ENCODE measurements at regions not wholly inside any gene's neighbourhood (a gene's known extent, or its start where the extent isn't known, plus 50 kb on each side); places are given as distances from the start of the nearest gene placed in this dataset.

DNA sequence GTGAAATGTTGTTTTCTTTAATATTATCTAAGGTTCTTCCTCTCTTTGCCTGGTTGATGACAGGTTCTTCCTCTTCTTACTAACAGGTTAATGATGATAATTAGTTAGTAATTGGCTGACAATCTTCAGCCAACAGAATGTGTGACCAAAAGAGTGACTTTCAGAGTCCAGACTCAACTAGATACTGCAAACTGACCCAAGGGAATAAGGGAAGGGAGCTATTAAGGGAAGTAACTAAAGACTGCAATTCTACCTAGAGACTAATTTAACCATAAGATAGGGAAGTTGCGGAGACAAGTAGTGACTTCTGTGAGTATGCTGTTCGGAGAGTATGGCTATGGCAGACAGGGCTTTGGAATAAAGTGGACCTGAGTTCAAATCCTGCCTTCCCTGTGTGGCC is 127.3 kb upstream of the TACR1 start:
- Histone ChIP-seq H3K4me3 (no peak overlapping the region), H3K36me3 (no peaks in the 10 kb centered on the region), H3K27ac (no peak overlapping the region), H3K27me3 (no peaks in the 10 kb centered on the region), H3K9me3 (no peaks in the 10 kb centered on the region), H3K4me1 (no peaks in the 10 kb centered on the region)
- DNase-seq (no peak), ATAC-seq (no peak)
- 78% methylated on average over 2 of the region's 2 CpGs for WGBS (ENCODE audit: insufficient coverage, low coverage, low lambda C conversion rate, missing lambda C conversion rate)
- intact Hi-C loops (cut with DNase I) = no loop called here
- TF ChIP-seq POLR2A (IDR thresholded peaks at IDR 0.05) = no peak
- TF ChIP-seq CTCF (IDR thresholded peaks at IDR 0.05) = no peak

GRCh38 chr2:75325594-75325993 is 126.3 kb upstream of the TACR1 start:
- Histone ChIP-seq H3K4me1 (no peaks in the 10 kb centered on the region), H3K27me3 (no peaks in the 10 kb centered on the region), H3K27ac (no peak overlapping the region), H3K4me3 (no peak overlapping the region), H3K9me3 (no peaks in the 10 kb centered on the region), H3K36me3 (no peaks in the 10 kb centered on the region)
- WGBS (ENCODE audit: insufficient coverage, low coverage, low lambda C conversion rate, missing lambda C conversion rate) = 75% methylated on average over 1 of the region's 1 CpG
- TF ChIP-seq POLR2A (IDR thresholded peaks at IDR 0.05) (no peak), CTCF (IDR thresholded peaks at IDR 0.05) (no peak)
- ATAC-seq (no peak), DNase-seq (no peak)
- intact Hi-C loops (cut with DNase I) = no loop called here

- Histone ChIP-seq H3K27me3 (no peaks in the 10 kb centered on the region), H3K36me3 (no peaks in the 10 kb centered on the region), H3K4me3 (no peak overlapping the region), H3K9me3 (no peaks in the 10 kb centered on the region), H3K27ac (no peak overlapping the region), H3K4me1 (no peaks in the 10 kb centered on the region)
- no peak for TF ChIP-seq POLR2A (IDR thresholded peaks at IDR 0.05)
- no peak for TF ChIP-seq CTCF (IDR thresholded peaks at IDR 0.05)
- DNase-seq (no peak), ATAC-seq (no peak)
- intact Hi-C loops (cut with DNase I) = no loop called here
Measured at GRCh38 chr2:75324861-75325284, 125.6 kb upstream of the TACR1 start.

GRCh38 chr2:75324141-75324540 is 124.8 kb upstream of the TACR1 start:
- Histone ChIP-seq H3K27ac (no peak overlapping the region), H3K4me3 (no peak overlapping the region), H3K36me3 (no peaks in the 10 kb centered on the region), H3K9me3 (no peaks in the 10 kb centered on the region), H3K4me1 (no peaks in the 10 kb centered on the region), H3K27me3 (no peaks in the 10 kb centered on the region)
- ATAC-seq (no peak), DNase-seq (no peak)
- WGBS (ENCODE audit: insufficient coverage, low coverage, low lambda C conversion rate, missing lambda C conversion rate) = 100% methylated on average over 2 of the region's 2 CpGs
- intact Hi-C loops (cut with DNase I) = no loop called here
- no peak for TF ChIP-seq CTCF (IDR thresholded peaks at IDR 0.05)
- TF ChIP-seq POLR2A (IDR thresholded peaks at IDR 0.05) = no peak

DNA sequence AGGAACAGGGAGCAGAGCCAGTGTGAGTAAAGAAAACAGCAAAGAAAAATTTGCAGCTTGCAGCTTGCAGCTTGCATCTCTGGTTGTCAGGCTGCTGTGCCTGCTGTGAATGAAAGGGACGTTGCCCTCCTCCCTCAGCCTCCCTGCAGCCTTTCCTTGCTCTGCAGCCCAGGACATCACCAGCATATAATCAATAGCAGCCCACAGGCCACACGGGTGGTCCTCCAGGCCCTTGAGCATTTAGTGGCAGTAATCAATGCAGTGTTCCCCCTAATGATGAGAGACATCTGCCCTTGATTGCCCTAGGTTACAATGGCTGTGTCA is 122.2 kb upstream of the TACR1 start:
- no peaks in the 10 kb centered on the region for H3K9me3 ChIP-seq
- WGBS (ENCODE audit: insufficient coverage, low coverage, low lambda C conversion rate, missing lambda C conversion rate) = 57% methylated on average over 1 of the region's 2 CpGs
- ATAC-seq = no peak
- no peak for TF ChIP-seq POLR2A (IDR thresholded peaks at IDR 0.05)
- no peak for TF ChIP-seq CTCF (IDR thresholded peaks at IDR 0.05)
- intact Hi-C loops (cut with DNase I) = no loop called here
- no peak overlapping the region for H3K27ac ChIP-seq
- DNase-seq = no peak
- no peaks in the 10 kb centered on the region for H3K36me3 ChIP-seq
- H3K27me3 ChIP-seq = no peaks in the 10 kb centered on the region
- no peaks in the 10 kb centered on the region for H3K4me1 ChIP-seq
- no peak overlapping the region for H3K4me3 ChIP-seq
